Naive thymus-derived CD4-positive, alpha-beta T cell (primary cell): ENCODE measurements at regions not wholly inside any gene's neighbourhood (a gene's known extent, or its start where the extent isn't known, plus 50 kb on each side); places are given as distances from the start of the nearest gene placed in this dataset.

ENCODE experiments used
- ATAC-seq: fragments of 150-1000 bp; cut with Tn5 transposase; 2 replicates; pipeline ENCODE4 v1.10.0; 2021; ENCODE audit warnings: mild to moderate bottlenecking, moderate library complexity
- CTCF ChIA-PET: fragments of 350-600 bp; sonication (Branson Sonifier 250); formaldehyde crosslinking; loops from one replicate; lab custom pipeline; 2021; ENCODE audit warnings: antibody characterized with exemption; lab: Charles Lee
- POLR2A ChIA-PET: fragments of 350-600 bp; sonication (Branson Sonifier 250); formaldehyde crosslinking; loops from one replicate; lab custom pipeline; 2021; ENCODE audit warnings: antibody characterized with exemption, inconsistent platforms; lab: Charles Lee
- DNase-seq, 9 donors: peaks; one replicate each; pipeline versions ENCODE4 v3.0.0 to v3.0.0-alpha.2; 2020 to 2022; ENCODE audit warnings: mixed read lengths in 1 of 9
- H3K27ac ChIP-seq: one replicate; pipeline ENCODE4 v1.7.0; 2013; ENCODE audit warnings: mild to moderate bottlenecking, low read depth, low read length, moderate library complexity
- H3K27me3 ChIP-seq, 2 donors: one replicate each; pipeline ENCODE4 v1.7.0; 2013; ENCODE audit warnings: low read length in 2 of 2, mild to moderate bottlenecking in 2 of 2, moderate library complexity in 2 of 2; ENCODE audit not compliant: control insufficient read depth in 2 of 2, insufficient read depth in 2 of 2
- H3K36me3 ChIP-seq, 3 experiments: 1 replicate in 2 of 3; 2 replicates in 1 of 3; pipeline ENCODE4 v1.7.0; 2013; ENCODE audit warnings: low read length in 3 of 3, mild to moderate bottlenecking in 3 of 3, moderate library complexity in 1 of 3; ENCODE audit not compliant: insufficient read depth in 3 of 3, control insufficient read depth in 2 of 3
- H3K4me1 ChIP-seq, 2 donors: one replicate each; pipeline ENCODE4 v1.7.0; 2013; ENCODE audit warnings: low read length in 2 of 2, mild to moderate bottlenecking in 2 of 2, moderate library complexity in 1 of 2; ENCODE audit not compliant: control insufficient read depth in 2 of 2, insufficient read depth in 2 of 2
- H3K4me3 ChIP-seq: 2 replicates; pipeline ENCODE4 v1.7.0; 2013; ENCODE audit warnings: mild to moderate bottlenecking, low read length
- H3K9me3 ChIP-seq, 3 experiments: 1 replicate in 2 of 3; 2 replicates in 1 of 3; pipeline ENCODE4 v1.7.0; 2013; ENCODE audit warnings: low read length in 3 of 3; ENCODE audit not compliant: control insufficient read depth in 2 of 3
- H3K27ac Mint-ChIP-seq, 9 donors: one replicate each; pipeline ENCODE4 v1.8.0; 2020 to 2022; ENCODE audit warnings: mixed read lengths in 9 of 9, mild to moderate bottlenecking in 8 of 9, moderate library complexity in 5 of 9, inconsistent platforms in 2 of 9
- H3K27me3 Mint-ChIP-seq, 5 donors: one replicate each; pipeline ENCODE4 v1.8.0; 2021 to 2022; ENCODE audit warnings: mixed read lengths in 5 of 5, mild to moderate bottlenecking in 1 of 5
- H3K36me3 Mint-ChIP-seq, 5 donors: one replicate each; pipeline ENCODE4 v1.8.0; 2020 to 2022; ENCODE audit warnings: mixed read lengths in 5 of 5, mild to moderate bottlenecking in 3 of 5, inconsistent platforms in 1 of 5
- H3K4me1 Mint-ChIP-seq, 7 donors: one replicate each; pipeline ENCODE4 v1.8.0; 2020 to 2022; ENCODE audit warnings: mixed read lengths in 7 of 7, mild to moderate bottlenecking in 3 of 7, inconsistent platforms in 1 of 7
- H3K4me3 Mint-ChIP-seq, 10 donors: one replicate each; pipeline ENCODE4 v1.8.0; 2020 to 2022; ENCODE audit warnings: mild to moderate bottlenecking in 10 of 10, mixed read lengths in 10 of 10, moderate library complexity in 6 of 10, inconsistent platforms in 2 of 10
- H3K9me3 Mint-ChIP-seq, 11 donors: one replicate each; pipeline ENCODE4 v1.8.0; 2020 to 2022; ENCODE audit warnings: mixed read lengths in 11 of 11, mild to moderate bottlenecking in 4 of 11, inconsistent platforms in 1 of 11, moderate library complexity in 1 of 11
- intact Hi-C, 2 donors: fragments of 100-400 bp; cut with micrococcal nuclease; formaldehyde crosslinking; loops; one replicate each; pipeline ENCODE4 v1.15.1; 2023

DNA sequence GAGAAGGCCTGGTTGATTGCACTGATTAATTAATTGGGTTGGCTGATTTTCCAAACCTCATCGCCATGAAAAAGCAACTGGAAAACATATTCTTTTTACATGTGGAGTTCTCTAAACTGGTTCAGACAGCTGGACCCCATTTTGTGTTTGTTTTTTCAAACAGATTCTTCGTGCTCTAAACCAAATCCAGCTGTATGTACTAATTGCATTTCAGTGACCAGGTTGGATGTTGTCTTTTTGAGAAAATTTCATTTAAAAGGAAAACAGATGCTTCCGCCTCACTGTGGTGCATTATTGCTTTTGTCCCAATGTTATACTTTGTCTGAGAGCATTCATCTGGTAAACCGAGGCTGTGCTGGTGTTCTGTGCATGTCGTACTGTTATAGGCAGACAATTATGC, 67.8 kb upstream of the LNX1 start:
- ChIA-PET CTCF (no interaction called here), POLR2A (no interaction called here)
- Histone ChIP-seq H3K4me1 (no peaks in the 10 kb centered on the region), H3K27me3 (no peaks in the 10 kb centered on the region), H3K36me3 (no peaks in the 10 kb centered on the region), H3K9me3 (no peaks in the 10 kb centered on the region), H3K27ac (no peak overlapping the region), H3K4me3 (no peak overlapping the region)
- intact Hi-C loops: no loop called here
- ATAC-seq (no peak), DNase-seq (no peak)
- Mint-ChIP-seq H3K36me3 (no peaks in the 10 kb centered on the region), H3K9me3 (peaks cover 0 to 4% (median 0%) of the 10 kb centered on the region in 11 donors), H3K27me3 (peaks cover 0 to 11% (median 6%) of the 10 kb centered on the region in 5 donors), H3K27ac (no peak overlapping the region), H3K4me1 (no peaks in the 10 kb centered on the region), H3K4me3 (no peak overlapping the region)

DNA sequence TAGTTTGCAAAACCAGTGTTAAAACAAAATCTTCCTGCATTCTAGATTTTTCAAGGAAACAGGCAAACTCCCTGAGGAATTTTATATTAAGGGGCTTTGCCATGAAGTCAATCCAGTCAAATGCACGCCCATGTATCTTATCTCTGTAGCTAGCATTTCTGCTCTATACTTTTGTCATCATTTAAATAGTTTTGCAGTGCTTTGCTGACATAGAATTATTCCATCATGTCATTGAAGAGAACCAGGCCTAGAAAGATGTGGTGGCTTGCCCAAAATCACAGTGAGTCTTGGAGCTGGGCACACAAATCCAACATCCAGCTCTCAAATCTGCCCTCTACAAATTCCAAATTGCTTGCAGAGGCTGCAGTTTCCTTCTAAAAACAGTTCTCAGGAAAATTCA, 66.7 kb upstream of the LNX1 start:
- POLR2A ChIA-PET: no interaction called here
- Histone ChIP-seq H3K36me3 (no peaks in the 10 kb centered on the region), H3K4me1 (no peaks in the 10 kb centered on the region), H3K9me3 (no peaks in the 10 kb centered on the region), H3K27ac (no peak overlapping the region), H3K27me3 (no peaks in the 10 kb centered on the region), H3K4me3 (no peak overlapping the region)
- Mint-ChIP-seq H3K9me3 (peaks cover 0 to 4% (median 0%) of the 10 kb centered on the region in 11 donors), H3K27me3 (peaks cover 0 to 11% (median 6%) of the 10 kb centered on the region in 5 donors), H3K27ac (no peak overlapping the region), H3K4me3 (no peak overlapping the region), H3K4me1 (no peaks in the 10 kb centered on the region), H3K36me3 (no peaks in the 10 kb centered on the region)
- DNase-seq (no peak), ATAC-seq (no peak)
- intact Hi-C loops: no loop called here
- CTCF ChIA-PET: no interaction called here

DNA sequence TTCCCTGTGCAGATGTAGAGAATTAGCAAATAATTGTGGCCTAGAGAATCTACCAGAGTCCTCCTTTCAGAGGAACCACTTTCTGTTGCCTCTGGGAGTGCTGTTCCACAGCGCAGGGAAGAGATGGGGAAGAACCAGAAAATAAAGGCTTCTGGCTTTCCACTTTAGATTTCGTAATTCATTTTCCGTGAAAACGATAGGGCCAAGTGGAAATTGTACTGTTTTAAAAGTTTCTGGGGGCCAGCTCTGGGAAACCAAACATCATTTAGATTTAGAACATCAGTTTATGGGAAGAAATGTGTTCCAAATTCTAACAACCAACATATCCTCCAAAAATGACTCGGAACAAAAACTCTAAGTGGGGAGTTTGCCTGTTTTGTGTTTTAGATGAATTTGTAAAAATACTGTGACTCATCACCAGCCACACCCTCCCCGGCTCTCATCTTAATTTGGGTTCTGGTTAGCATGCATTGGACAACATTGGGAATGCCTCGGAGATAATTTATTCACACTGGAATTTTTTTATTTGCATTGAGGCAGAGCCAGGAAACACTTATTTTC, 65.2 kb upstream of the LNX1 start:
- H3K36me3 ChIP-seq: no peaks in the 10 kb centered on the region
- no peaks in the 10 kb centered on the region for H3K36me3 Mint-ChIP-seq
- peaks cover 0 to 4% (median 0%) of the 10 kb centered on the region in 11 donors for H3K9me3 Mint-ChIP-seq
- no peaks in the 10 kb centered on the region for H3K27me3 ChIP-seq
- intact Hi-C loops: no loop called here
- DNase-seq: no peak
- POLR2A ChIA-PET: no interaction called here
- no peak overlapping the region for H3K27ac ChIP-seq
- no peak overlapping the region for H3K4me3 Mint-ChIP-seq
- H3K4me1 Mint-ChIP-seq: no peaks in the 10 kb centered on the region
- H3K4me3 ChIP-seq: no peak overlapping the region
- ATAC-seq: no peak
- no peaks in the 10 kb centered on the region for H3K4me1 ChIP-seq
- H3K9me3 ChIP-seq: no peaks in the 10 kb centered on the region
- CTCF ChIA-PET: no interaction called here
- no peak overlapping the region for H3K27ac Mint-ChIP-seq
- peaks cover 0 to 11% (median 6%) of the 10 kb centered on the region in 5 donors for H3K27me3 Mint-ChIP-seq

DNA sequence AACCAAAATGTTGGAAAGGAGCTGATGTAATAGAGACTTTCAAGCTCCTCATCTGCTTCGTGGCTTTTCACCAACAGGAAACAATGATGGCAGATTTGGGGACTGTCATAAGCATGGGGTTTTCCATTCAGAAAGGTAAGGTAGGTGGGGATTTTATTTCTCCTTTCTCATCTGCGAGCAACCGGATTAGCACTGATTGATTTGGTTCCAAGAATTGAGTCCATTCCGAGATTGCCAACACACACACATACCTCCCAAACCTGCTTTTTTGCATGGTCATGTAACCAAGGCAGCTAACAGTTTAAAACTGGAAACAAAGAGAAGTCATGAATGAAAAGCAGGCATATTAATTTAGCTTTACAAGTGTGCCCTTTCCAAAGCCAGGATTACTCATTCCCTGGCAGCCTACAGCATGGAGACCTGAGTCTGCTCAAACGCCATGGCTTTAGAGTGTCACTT, 63.0 kb upstream of the LNX1 start:
- POLR2A ChIA-PET: interaction anchor here (0.7 kb wide), 1 partner anchor 9 kb away, joined by 4 read pairs; no protein-coding TSS in a partner anchor

DNA sequence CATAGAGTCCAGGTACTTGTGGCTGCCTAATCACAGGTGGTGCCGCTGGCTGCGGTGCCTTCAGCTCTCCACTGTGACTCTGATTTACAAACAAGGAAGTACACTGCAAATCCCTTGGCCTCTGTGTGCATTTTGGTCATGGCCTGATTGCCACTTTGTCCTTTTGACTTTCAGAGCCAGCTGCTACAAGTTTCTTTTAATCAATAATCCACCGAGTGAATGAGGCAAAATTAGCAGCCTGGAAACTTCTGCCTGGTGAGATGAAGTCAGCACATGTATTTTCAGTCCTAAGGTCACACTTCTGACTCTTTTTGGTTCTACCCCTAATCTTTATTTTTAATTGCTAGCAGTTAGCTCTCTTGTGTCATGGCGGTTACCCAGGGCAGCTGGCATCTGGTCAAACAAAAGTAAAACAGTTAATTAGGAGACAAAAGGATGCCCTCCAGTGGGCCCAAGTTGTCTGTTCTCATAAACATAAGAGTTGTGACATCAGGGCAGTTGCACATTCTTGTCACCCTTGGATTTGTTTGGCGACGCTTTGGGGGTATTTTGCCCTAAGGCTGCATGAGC, 62.3 kb upstream of the LNX1 start:
- no peak overlapping the region for H3K27ac ChIP-seq
- Mint-ChIP-seq H3K4me1 (no peaks in the 10 kb centered on the region), H3K9me3 (peaks cover 0 to 4% (median 0%) of the 10 kb centered on the region in 11 donors), H3K27me3 (peaks cover 0 to 19% (median 11%) of the 10 kb centered on the region in 5 donors), H3K27ac (no peak overlapping the region), H3K4me3 (no peak overlapping the region), H3K36me3 (no peaks in the 10 kb centered on the region)
- ATAC-seq (no peak), DNase-seq (no peak)
- H3K27me3 ChIP-seq: no peaks in the 10 kb centered on the region
- ChIA-PET POLR2A (interaction anchor here (0.7 kb wide), 1 partner anchor 9 kb away, joined by 4 read pairs; no protein-coding TSS in a partner anchor), CTCF (no interaction called here)
- no peak overlapping the region for H3K4me3 ChIP-seq
- intact Hi-C loops: no loop called here
- no peaks in the 10 kb centered on the region for H3K36me3 ChIP-seq
- H3K4me1 ChIP-seq: no peaks in the 10 kb centered on the region
- H3K9me3 ChIP-seq: no peaks in the 10 kb centered on the region

More for the DNA sequence above, 63.0 kb upstream of the LNX1 start:
- DNase-seq: no peak
- Mint-ChIP-seq H3K36me3 (no peaks in the 10 kb centered on the region), H3K9me3 (peaks cover 0 to 4% (median 0%) of the 10 kb centered on the region in 11 donors), H3K4me1 (no peaks in the 10 kb centered on the region), H3K27me3 (peaks cover 0 to 18% (median 11%) of the 10 kb centered on the region in 5 donors), H3K27ac (no peak overlapping the region), H3K4me3 (no peak overlapping the region)
- no peak overlapping the region for H3K4me3 ChIP-seq
- intact Hi-C loops: no loop called here
- H3K36me3 ChIP-seq: no peaks in the 10 kb centered on the region
- ATAC-seq: no peak
- H3K9me3 ChIP-seq: no peaks in the 10 kb centered on the region
- no peaks in the 10 kb centered on the region for H3K4me1 ChIP-seq
- CTCF ChIA-PET: no interaction called here
- H3K27me3 ChIP-seq: no peaks in the 10 kb centered on the region
- H3K27ac ChIP-seq: no peak overlapping the region

DNA sequence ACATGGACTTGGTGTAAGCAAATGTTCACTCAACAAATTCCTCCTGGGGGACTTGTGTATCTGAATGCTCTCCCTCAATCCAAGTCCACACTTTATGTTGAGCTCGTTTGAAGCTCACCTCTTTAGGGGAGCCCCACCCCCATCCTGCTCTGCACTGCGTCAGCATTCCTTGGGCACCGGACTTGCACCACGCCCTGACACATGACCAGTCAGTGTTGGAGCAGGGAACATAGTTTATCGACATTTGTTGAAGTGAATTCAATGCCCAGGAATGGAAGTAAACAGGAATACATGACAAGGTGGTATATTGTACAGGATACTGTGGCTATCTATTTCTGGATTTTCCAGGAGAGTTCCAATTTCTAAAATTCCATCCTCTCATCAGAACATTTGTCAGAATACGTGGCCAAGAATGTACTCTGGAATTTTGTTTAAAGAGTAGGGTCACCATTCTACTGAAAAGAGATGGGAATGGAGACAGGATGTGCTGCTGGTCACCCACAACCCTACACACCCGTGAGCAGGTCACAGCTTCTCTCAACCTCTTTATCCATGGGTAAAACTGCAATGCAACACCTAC, 60.0 kb upstream of the LNX1 start:
- H3K36me3 Mint-ChIP-seq: no peaks in the 10 kb centered on the region
- no peaks in the 10 kb centered on the region for H3K4me1 Mint-ChIP-seq
- Histone ChIP-seq H3K9me3 (no peaks in the 10 kb centered on the region), H3K27ac (no peak overlapping the region), H3K4me3 (no peak overlapping the region), H3K36me3 (no peaks in the 10 kb centered on the region), H3K27me3 (no peaks in the 10 kb centered on the region), H3K4me1 (no peaks in the 10 kb centered on the region)
- H3K27ac Mint-ChIP-seq: no peak overlapping the region
- peaks cover 0 to 18% (median 15%) of the 10 kb centered on the region in 5 donors for H3K27me3 Mint-ChIP-seq
- H3K4me3 Mint-ChIP-seq: no peak overlapping the region
- peaks cover 0 to 5% (median 0%) of the 10 kb centered on the region in 11 donors for H3K9me3 Mint-ChIP-seq
- ChIA-PET CTCF (no interaction called here), POLR2A (no interaction called here)
- intact Hi-C loops: no loop called here
- no peak for ATAC-seq
- no peak for DNase-seq
